ENCODE measurements at regions not wholly inside any gene's neighbourhood (a gene's known extent, or its start where the extent isn't known, plus 50 kb on each side); places are given as distances from the start of the nearest gene placed in this dataset.
"Not testable (repeated sequence)": the region's sequence is repeated elsewhere in the genome, so short reads cannot be mapped to it uniquely, and the experiment has no call there.

- no peaks in the 10 kb centered on the region for H3K36me3 Mint-ChIP-seq (ENCODE audit: low read depth)
- H3K4me1 Mint-ChIP-seq: no peaks in the 10 kb centered on the region
- no peaks in the 10 kb centered on the region for H3K27me3 Mint-ChIP-seq (ENCODE audit: low read depth)
- TF ChIP-seq CTCF (conservative IDR thresholded peaks at IDR 0.05): no peak
- no peaks in the 10 kb centered on the region for H3K9me3 Mint-ChIP-seq
- H3K27ac Mint-ChIP-seq (ENCODE audit: unreplicated experiment): no peak overlapping the region
- no peak for DNase-seq (ENCODE audit: low read depth, low spot score)
- H3K4me3 Mint-ChIP-seq: no peak overlapping the region
Measured at GRCh38 chr2:167817422-167817821, 430.0 kb downstream of the STK39 start.

GRCh38 chr2:167816874-167817290, 430.5 kb downstream of the STK39 start:
- no peaks in the 10 kb centered on the region for H3K4me1 Mint-ChIP-seq
- H3K36me3 Mint-ChIP-seq (ENCODE audit: low read depth): no peaks in the 10 kb centered on the region
- H3K9me3 Mint-ChIP-seq: no peaks in the 10 kb centered on the region
- DNase-seq (ENCODE audit: low read depth, low spot score): no peak
- no peaks in the 10 kb centered on the region for H3K27me3 Mint-ChIP-seq (ENCODE audit: low read depth)
- no peak overlapping the region for H3K4me3 Mint-ChIP-seq
- no peak for TF ChIP-seq CTCF (conservative IDR thresholded peaks at IDR 0.05)
- H3K27ac Mint-ChIP-seq (ENCODE audit: unreplicated experiment): no peak overlapping the region

GRCh38 chr2:167814881-167815718, 432.3 kb downstream of the STK39 start:
- Mint-ChIP-seq H3K4me1 (no peaks in the 10 kb centered on the region), H3K27me3 (ENCODE audit: low read depth) (no peaks in the 10 kb centered on the region), H3K9me3 (no peaks in the 10 kb centered on the region), H3K27ac (ENCODE audit: unreplicated experiment) (no peak overlapping the region), H3K36me3 (ENCODE audit: low read depth) (no peaks in the 10 kb centered on the region), H3K4me3 (no peak overlapping the region)
- no peak for DNase-seq (ENCODE audit: low read depth, low spot score)
- no peak for TF ChIP-seq CTCF (conservative IDR thresholded peaks at IDR 0.05)

GRCh38 chr2:167814482-167814880, 432.9 kb downstream of the STK39 start:
- H3K4me3 Mint-ChIP-seq; H3K4me1 Mint-ChIP-seq; H3K9me3 Mint-ChIP-seq; H3K27ac Mint-ChIP-seq (ENCODE audit: unreplicated experiment); H3K27me3 Mint-ChIP-seq (ENCODE audit: low read depth); DNase-seq (ENCODE audit: low read depth, low spot score); H3K36me3 Mint-ChIP-seq (ENCODE audit: low read depth): not testable (repeated sequence)

GRCh38 chr2:167809799-167810198, 437.6 kb downstream of the STK39 start:
- H3K27ac Mint-ChIP-seq (ENCODE audit: unreplicated experiment); H3K27me3 Mint-ChIP-seq (ENCODE audit: low read depth); DNase-seq (ENCODE audit: low read depth, low spot score); H3K4me3 Mint-ChIP-seq; H3K9me3 Mint-ChIP-seq; H3K4me1 Mint-ChIP-seq: not testable (repeated sequence)
- peaks cover 15% of the 10 kb centered on the region for H3K36me3 Mint-ChIP-seq (ENCODE audit: low read depth)

- no peaks in the 10 kb centered on the region for H3K27me3 Mint-ChIP-seq (ENCODE audit: low read depth)
- DNase-seq (ENCODE audit: low read depth, low spot score): no peak
- no peak overlapping the region for H3K27ac Mint-ChIP-seq (ENCODE audit: unreplicated experiment)
- H3K4me3 Mint-ChIP-seq: no peak overlapping the region
- peaks cover 23% of the 10 kb centered on the region for H3K4me1 Mint-ChIP-seq
- H3K36me3 Mint-ChIP-seq (ENCODE audit: low read depth): peaks cover 17% of the 10 kb centered on the region
- peaks cover 5% of the 10 kb centered on the region for H3K9me3 Mint-ChIP-seq
- TF ChIP-seq CTCF (conservative IDR thresholded peaks at IDR 0.05): no peak
Measured at GRCh38 chr2:167803449-167803988, 443.9 kb downstream of the STK39 start.

All from neural crest cell (in vitro differentiated cells).